Ectodermal cell (in vitro differentiated cells): ENCODE measurements at regions not wholly inside any gene's neighbourhood (a gene's known extent, or its start where the extent isn't known, plus 50 kb on each side); places are given as distances from the start of the nearest gene placed in this dataset.
"Not testable (repeated sequence)": the region's sequence is repeated elsewhere in the genome, so short reads cannot be mapped to it uniquely, and the experiment has no call there.

Source experiments
- H3K27ac ChIP-seq: 2 replicates; pipeline ENCODE4 v1.7.0; 2013; ENCODE audit warnings: mild to moderate bottlenecking, low read depth, low read length; ENCODE audit not compliant: insufficient read depth, poor library complexity, severe bottlenecking
- H3K27me3 ChIP-seq: 2 replicates; pipeline ENCODE4 v1.7.0; 2013; ENCODE audit warnings: mild to moderate bottlenecking, low read length; ENCODE audit not compliant: insufficient read depth, control insufficient read depth, poor library complexity, severe bottlenecking
- H3K36me3 ChIP-seq: one replicate; pipeline ENCODE4 v1.7.0; 2013; ENCODE audit warnings: low read length; ENCODE audit not compliant: control insufficient read depth, insufficient read depth
- H3K4me1 ChIP-seq: one replicate; pipeline ENCODE4 v1.7.0; 2013; ENCODE audit warnings: low read length; ENCODE audit not compliant: control insufficient read depth, insufficient read depth
- H3K4me3 ChIP-seq: 2 replicates; pipeline ENCODE4 v1.7.0; 2013; ENCODE audit warnings: low read depth, low read length, control low read depth; ENCODE audit not compliant: insufficient read depth
- H3K9me3 ChIP-seq: 2 replicates; pipeline ENCODE4 v1.7.0; 2013; ENCODE audit warnings: mild to moderate bottlenecking, low read length, moderate library complexity; ENCODE audit not compliant: control insufficient read depth
- WGBS, 2 experiments: methylation state at CpG; one replicate each; pipeline ENCODE4 v1.1.7; 2013; ENCODE audit warnings: missing lambda C conversion rate in 2 of 2; 5-methylcytosine and 5-hydroxymethylcytosine counted together

- not testable (repeated sequence) for H3K36me3 ChIP-seq, H3K4me1 ChIP-seq, H3K27me3 ChIP-seq, H3K4me3 ChIP-seq, H3K27ac ChIP-seq, H3K9me3 ChIP-seq
- WGBS, 2 experiments, result no CpG with 5 or more reads among the region's 5 CpGs
These were observed 74.7 kb downstream of the LAT start for GRCh38 chr16:29059575-29059974.
